G401.6 (cell line): ENCODE measurements at regions not wholly inside any gene's neighbourhood (a gene's known extent, or its start where the extent isn't known, plus 50 kb on each side); places are given as distances from the start of the nearest gene placed in this dataset.

Experiments
- FAIRE-seq: peaks from 2 replicates; lab custom pipeline; 2012; peaks lifted over from hg19 to GRCh38; lab: Jason Lieb, UNC

GRCh38 chr12:94710933-94711332 is 60.6 kb upstream of the TMCC3 start:
- no peak for FAIRE-seq

GRCh38 chr12:94707892-94708291 is 57.5 kb upstream of the TMCC3 start:
- FAIRE-seq: no peak

DNA sequence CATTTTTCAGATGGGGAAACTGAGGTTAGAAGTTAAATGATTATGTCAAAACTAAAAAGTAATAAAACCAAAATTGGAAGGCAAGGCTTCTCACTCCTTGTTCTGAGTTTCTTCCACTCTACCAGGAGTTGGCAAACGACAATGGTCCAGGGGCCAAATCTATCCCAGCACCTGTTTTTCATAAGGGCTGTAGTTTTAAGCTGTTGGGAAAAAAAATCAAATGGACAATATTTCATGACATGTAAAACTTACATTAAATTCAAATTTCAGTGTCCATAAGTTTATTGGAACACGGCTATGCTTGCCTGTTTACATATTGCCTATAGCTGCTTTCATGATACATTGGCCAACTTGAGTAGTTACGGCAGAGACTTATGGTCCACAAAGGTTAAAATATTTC is 56.7 kb upstream of the TMCC3 start:
- FAIRE-seq: no peak

DNA sequence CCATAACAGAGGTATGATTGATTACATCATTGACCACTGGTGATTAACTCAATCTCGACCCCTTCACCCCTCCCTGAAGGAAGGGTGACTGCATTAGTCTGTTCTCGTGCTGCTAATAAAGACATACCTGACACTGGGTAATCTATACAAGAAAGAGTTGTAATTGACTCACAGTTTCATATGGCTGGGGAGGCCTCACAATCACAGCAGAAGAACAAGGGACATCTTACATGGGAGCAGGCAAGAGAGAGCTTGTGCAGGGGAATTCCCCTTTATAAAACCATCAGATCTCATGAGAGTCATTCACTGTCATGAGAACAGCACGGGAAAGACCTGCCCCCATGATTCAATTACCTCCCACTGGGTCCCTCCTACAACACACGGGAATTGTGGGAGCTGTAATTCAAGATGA is 55.9 kb upstream of the TMCC3 start:
- no peak for FAIRE-seq

DNA sequence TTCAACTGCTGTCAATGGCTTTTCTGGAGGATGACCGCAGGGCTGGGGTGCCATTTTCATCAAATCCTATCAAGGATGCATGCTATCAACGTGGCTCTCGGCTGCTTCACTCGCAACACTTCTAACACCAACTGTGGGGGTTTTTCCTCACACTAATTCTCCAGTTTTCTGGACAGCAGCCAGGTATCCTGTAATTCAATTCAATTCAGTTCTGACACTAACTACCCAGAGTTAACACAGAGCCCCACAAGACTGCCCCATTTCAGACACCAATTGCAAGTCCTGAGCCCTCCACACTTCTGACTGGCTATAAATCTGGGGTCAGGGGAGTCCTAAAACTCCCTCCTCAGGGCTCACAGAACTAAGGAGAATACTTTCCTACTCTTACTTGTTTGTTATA is 55.3 kb upstream of the TMCC3 start:
- no peak for FAIRE-seq

DNA sequence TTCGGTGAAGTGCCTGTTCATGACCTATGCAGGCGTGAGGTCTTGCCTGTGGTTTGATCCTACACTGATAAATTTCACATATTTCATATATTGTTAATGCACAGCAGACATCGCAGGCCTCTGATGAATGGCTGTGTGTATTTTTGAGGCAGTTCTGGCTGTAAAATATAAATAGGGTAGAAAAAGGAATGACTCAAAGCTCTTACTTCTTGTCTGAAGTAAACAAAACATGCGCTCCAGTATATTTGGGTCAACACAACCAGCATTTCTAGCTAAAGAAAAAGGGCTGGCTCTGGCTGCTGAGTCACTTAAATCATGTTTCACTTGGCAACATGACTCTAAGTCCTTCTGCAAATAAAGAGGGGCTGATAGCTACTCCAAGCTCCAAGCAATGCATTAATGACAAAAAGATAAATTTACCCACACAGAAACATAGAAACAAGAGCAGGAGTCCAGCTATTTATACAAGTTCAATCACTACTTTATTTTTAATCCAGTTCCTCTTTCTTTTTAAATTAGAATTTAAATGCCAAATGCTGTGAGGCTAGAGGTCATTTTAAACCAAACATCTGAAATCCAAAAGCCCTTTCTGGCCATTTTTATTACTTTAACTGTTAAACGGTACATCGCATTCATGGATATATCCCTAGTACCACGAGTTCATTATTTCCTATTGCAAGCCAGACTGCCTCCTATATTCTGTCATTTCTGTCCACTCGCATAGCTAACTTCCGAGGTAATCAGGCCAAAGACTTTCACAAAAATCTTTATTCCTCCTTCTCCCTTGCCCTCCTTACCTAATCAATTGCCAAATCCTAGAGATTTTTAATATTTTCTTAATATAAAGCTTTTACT is 54.3 kb upstream of the TMCC3 start:
- no peak for FAIRE-seq

DNA sequence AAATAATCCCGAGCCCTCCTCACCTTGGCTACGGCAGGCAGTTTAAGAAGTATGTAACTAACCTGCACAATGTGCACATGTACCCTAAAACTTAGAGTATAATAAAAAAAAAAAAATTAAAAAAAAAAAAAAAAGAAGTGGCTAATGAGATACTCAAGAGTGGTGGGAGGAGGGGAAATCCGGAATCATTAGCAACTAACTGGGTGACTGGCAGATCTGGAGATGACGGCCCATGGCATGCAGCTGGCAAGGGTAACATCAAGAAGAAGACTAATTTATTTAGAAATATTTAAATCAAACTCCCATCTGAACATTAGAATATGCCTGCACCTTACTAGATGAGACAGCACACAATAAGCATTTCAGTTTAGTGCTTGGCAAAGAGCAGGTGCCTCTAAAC is 52.3 kb upstream of the TMCC3 start:
- no peak for FAIRE-seq

DNA sequence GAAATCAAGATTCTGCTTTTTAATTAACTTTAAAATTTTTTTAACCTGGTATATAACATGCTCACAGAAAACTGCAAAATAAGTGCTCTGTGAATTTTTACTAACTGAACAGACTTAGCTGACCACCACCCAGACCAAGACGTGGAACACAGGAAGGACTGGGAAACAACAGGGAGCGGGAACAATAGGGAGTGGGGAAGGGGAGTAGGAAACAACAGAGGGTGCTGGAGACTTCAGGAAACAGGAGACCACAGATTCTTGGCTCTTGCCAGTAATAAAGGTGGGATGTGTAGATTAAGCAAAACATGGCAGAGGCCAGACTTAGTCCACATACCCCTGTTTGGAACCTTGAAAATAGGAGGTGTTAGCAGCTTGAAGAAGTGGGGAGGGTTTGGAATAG is 51.4 kb upstream of the TMCC3 start:
- FAIRE-seq: no peak

GRCh38 chr12:94700662-94701061 is 50.3 kb upstream of the TMCC3 start:
- FAIRE-seq: no peak
